ENCODE measurements at regions not wholly inside any gene's neighbourhood (a gene's known extent, or its start where the extent isn't known, plus 50 kb on each side); places are given as distances from the start of the nearest gene placed in this dataset.
A peak's percentile ranks its signal among the peaks of the same experiment; 100 is the strongest.
"Not testable (repeated sequence)": the region's sequence is repeated elsewhere in the genome, so short reads cannot be mapped to it uniquely, and the experiment has no call there.

DNA sequence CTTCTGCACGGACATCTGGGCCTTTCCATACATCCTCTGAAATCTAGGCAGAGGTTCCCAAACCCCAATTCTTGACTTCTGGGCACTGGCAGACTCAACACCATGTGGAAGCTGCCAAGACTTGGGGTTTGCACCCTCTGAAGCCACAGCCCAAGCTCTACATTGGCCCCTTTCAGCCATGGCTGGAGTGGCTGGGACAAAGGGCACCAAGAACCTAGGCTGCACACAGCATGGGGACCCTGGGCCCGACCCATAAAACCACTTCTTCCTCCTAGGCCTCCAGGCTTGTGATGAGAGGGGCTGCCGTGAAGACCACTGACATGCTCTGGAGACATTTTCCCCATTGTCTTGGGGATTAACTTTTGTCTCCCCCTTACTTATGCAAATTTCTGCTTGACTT, 158.0 kb downstream of the GNAI1 start:
- not testable (repeated sequence) for H3K4me1 ChIP-seq (ENCODE audit: control insufficient read depth in 2 of 2, insufficient read depth in 2 of 2, low read length in 2 of 2); DNase-seq (ENCODE audit: low read depth in 6 of 9, low spot score in 9 of 9); H3K27ac ChIP-seq (ENCODE audit: low read depth in 1 of 2, low read length in 1 of 2); H3K9me3 ChIP-seq (ENCODE audit: control insufficient read depth in 2 of 2, insufficient read depth in 1 of 2, low read length in 1 of 2); H3K36me3 ChIP-seq (ENCODE audit: control insufficient read depth in 2 of 2, insufficient read depth in 2 of 2, low read length in 1 of 2); H3K27me3 ChIP-seq (ENCODE audit: control insufficient read depth in 2 of 2, insufficient read depth in 1 of 2, low read length in 1 of 2); H3K4me3 ChIP-seq (ENCODE audit: low read length in 2 of 2)
- WGBS: 77% methylated on average over 3 of the region's 3 CpGs

DNA sequence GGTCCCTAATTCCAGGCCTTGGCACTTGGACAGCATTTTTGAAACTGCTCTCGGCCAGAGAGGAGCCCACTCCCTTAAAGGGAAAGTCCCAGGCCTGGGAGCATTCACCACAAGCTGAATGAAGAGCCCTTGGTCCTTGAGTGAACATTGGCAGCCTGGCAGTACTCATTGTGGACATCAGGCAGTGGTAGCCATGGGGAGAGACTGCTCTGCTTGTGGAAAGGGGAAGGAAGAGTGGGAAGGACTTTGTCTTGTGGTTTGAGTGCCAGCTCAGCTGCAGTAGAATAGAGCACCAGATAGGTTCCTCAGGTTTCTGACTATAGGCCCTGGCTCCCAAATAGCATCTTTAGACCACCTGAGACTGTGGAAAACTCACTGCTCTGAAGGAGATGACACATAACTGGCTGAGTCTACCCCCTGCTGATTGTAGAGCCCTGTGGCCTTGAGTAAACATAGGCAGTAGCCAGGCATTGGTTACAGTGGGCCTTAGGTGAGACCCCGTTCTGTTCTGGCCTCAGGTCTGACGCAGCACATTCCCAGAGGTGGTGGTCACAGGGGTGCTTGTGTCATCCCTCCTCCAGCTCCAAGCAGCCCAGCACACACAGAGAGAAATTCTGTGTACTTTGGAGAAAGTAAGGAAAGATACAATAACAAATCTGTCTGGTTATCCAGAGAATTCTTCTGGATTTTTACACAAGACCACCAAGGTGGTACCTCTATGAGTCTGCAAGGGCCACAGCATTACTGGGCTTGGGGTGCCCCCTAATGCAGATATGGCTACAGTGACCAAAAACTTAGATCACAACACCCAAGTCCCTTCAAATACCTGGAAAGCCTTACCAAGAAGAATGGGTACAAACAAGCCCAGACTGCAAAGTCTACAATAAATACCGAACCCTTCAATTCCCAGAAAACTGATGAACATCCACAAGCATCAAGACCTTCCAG, 153.8 kb downstream of the GNAI1 start:
- WGBS: 96% methylated on average over 4 of the region's 4 CpGs
- DNase-seq (ENCODE audit: low read depth in 6 of 9, low spot score in 9 of 9): no peak
- Histone ChIP-seq H3K36me3 (ENCODE audit: control insufficient read depth in 2 of 2, insufficient read depth in 2 of 2, low read length in 1 of 2) (no peaks in the 10 kb centered on the region), H3K9me3 (ENCODE audit: control insufficient read depth in 2 of 2, insufficient read depth in 1 of 2, low read length in 1 of 2) (no peaks in the 10 kb centered on the region), H3K4me3 (ENCODE audit: low read length in 2 of 2) (no peak overlapping the region), H3K4me1 (ENCODE audit: control insufficient read depth in 2 of 2, insufficient read depth in 2 of 2, low read length in 2 of 2) (no peaks in the 10 kb centered on the region), H3K27me3 (ENCODE audit: control insufficient read depth in 2 of 2, insufficient read depth in 1 of 2, low read length in 1 of 2) (no peaks in the 10 kb centered on the region), H3K27ac (ENCODE audit: low read depth in 1 of 2, low read length in 1 of 2) (no peak overlapping the region)

DNA sequence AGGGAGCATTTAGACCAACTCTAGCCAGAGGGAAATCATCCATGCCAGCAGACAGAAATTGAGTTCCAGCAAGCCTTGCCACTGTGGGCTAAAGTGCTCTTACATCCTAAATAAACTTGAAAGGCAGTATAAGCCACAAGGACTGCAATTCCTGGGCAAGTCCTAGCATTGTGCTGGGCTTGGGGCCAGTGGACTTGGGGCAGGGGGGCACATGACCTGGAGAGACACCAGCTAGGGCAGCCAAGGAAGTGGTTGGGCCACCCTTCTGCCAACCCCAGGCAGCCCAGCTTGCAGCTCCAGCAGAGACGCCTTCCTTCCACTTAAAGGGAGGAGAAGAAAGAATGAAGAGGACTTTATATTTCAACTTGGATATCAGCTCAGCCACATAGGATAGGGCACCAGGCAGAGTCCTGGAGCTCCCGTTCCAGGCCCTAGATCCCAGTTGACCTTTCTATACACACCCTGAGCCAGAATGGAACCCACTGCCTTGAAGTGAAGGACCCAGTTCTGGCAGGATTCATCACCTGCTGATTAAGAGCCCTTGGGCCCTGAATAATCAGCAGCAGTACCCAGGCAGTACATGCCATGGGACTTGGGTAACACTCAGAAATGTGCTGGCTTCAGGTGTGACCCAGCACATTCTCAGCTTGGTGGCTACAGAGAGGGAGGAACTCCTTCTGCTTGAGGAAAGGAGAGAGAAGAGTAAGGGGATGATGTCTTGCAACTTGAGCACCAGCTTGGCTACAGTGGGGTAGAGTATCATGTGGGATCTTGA, 153.0 kb downstream of the GNAI1 start:
- no peak overlapping the region for H3K27ac ChIP-seq (ENCODE audit: low read depth in 1 of 2, low read length in 1 of 2)
- H3K9me3 ChIP-seq (ENCODE audit: control insufficient read depth in 2 of 2, insufficient read depth in 1 of 2, low read length in 1 of 2): no peaks in the 10 kb centered on the region
- 81% methylated on average over 2 of the region's 2 CpGs for WGBS
- no peaks in the 10 kb centered on the region for H3K4me1 ChIP-seq (ENCODE audit: control insufficient read depth in 2 of 2, insufficient read depth in 2 of 2, low read length in 2 of 2)
- H3K36me3 ChIP-seq (ENCODE audit: control insufficient read depth in 2 of 2, insufficient read depth in 2 of 2, low read length in 1 of 2): no peaks in the 10 kb centered on the region
- no peak for DNase-seq (ENCODE audit: low read depth in 6 of 9, low spot score in 9 of 9)
- H3K27me3 ChIP-seq (ENCODE audit: control insufficient read depth in 2 of 2, insufficient read depth in 1 of 2, low read length in 1 of 2): no peaks in the 10 kb centered on the region
- H3K4me3 ChIP-seq (ENCODE audit: low read length in 2 of 2): no peak overlapping the region

DNA sequence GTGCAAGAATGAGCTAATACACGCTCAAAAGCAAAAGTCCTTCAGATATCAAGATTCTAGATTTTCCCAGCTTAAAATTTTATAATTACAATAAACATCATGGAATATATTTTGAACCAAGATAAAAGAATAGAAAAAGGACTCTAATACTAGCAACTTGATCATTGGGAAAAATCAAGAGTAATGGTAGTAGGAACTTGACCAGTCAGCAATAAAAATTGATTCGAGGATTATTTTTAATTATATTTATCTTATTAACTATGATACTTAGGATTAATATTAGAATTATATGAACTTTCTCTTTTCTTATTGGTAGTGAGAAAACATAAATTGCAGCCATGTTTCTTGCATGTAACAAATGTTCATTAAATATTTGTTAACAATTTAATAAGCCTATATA, 152.0 kb downstream of the GNAI1 start:
- H3K9me3 ChIP-seq (ENCODE audit: control insufficient read depth in 2 of 2, insufficient read depth in 1 of 2, low read length in 1 of 2): no peaks in the 10 kb centered on the region

DNA sequence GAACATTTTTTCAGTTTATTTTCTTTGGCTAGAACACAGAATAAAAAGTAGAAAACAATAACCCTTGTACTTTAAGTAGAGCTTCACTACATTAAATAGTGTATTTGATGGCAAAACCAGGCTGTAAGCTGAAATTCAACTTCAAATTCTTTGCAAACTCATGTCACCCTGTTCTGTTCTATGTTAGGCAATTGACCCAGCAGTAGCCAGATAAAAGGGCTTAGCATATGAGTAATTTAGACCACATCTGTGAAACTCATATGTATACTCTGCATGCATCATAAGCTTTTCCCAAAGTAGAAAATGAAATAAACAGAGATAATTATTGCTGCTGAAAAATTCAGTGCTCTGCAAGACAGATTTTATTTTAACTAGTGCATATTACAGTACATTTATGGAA, 150.2 kb downstream of the GNAI1 start:
- Histone ChIP-seq H3K4me3 (ENCODE audit: low read length in 2 of 2) (no peak overlapping the region), H3K27ac (ENCODE audit: low read depth in 1 of 2, low read length in 1 of 2) (no peak overlapping the region), H3K4me1 (ENCODE audit: control insufficient read depth in 2 of 2, insufficient read depth in 2 of 2, low read length in 2 of 2) (no peaks in the 10 kb centered on the region), H3K36me3 (ENCODE audit: control insufficient read depth in 2 of 2, insufficient read depth in 2 of 2, low read length in 1 of 2) (no peaks in the 10 kb centered on the region), H3K9me3 (ENCODE audit: control insufficient read depth in 2 of 2, insufficient read depth in 1 of 2, low read length in 1 of 2) (no peaks in the 10 kb centered on the region), H3K27me3 (ENCODE audit: control insufficient read depth in 2 of 2, insufficient read depth in 1 of 2, low read length in 1 of 2) (no peaks in the 10 kb centered on the region)
- no peak for DNase-seq (ENCODE audit: low read depth in 6 of 9, low spot score in 9 of 9)

More for the DNA sequence above, 152.0 kb downstream of the GNAI1 start:
- no peak for DNase-seq (ENCODE audit: low read depth in 6 of 9, low spot score in 9 of 9)
- H3K4me3 ChIP-seq (ENCODE audit: low read length in 2 of 2): no peak overlapping the region
- no peaks in the 10 kb centered on the region for H3K27me3 ChIP-seq (ENCODE audit: control insufficient read depth in 2 of 2, insufficient read depth in 1 of 2, low read length in 1 of 2)
- 99% methylated on average over 2 of the region's 2 CpGs for WGBS
- no peaks in the 10 kb centered on the region for H3K4me1 ChIP-seq (ENCODE audit: control insufficient read depth in 2 of 2, insufficient read depth in 2 of 2, low read length in 2 of 2)
- H3K27ac ChIP-seq (ENCODE audit: low read depth in 1 of 2, low read length in 1 of 2): no peak overlapping the region
- H3K36me3 ChIP-seq (ENCODE audit: control insufficient read depth in 2 of 2, insufficient read depth in 2 of 2, low read length in 1 of 2): no peaks in the 10 kb centered on the region

DNA sequence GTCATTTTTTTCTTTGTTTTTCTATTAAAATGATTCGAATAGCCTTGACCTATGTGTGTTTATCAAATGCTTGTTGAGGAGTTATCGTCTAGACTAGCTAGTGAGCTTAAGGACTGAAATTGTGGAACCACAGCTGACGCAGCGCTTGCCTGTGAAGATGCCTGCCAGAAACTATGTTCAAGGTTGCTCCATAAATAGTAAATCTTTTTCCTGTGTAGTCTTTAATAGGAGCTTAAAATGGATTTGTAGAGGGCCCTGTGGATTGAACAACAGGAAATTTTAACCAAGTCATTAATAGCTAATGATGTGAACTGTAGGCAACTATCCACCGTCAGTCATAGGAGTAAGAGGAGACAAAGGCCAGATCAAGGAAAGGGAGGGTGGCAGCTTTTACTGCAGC, 145.1 kb downstream of the GNAI1 start:
- H3K36me3 ChIP-seq (ENCODE audit: control insufficient read depth in 2 of 2, insufficient read depth in 2 of 2, low read length in 1 of 2): no peaks in the 10 kb centered on the region
- H3K27ac ChIP-seq (ENCODE audit: low read depth in 1 of 2, low read length in 1 of 2): no peak overlapping the region
- no peaks in the 10 kb centered on the region for H3K27me3 ChIP-seq (ENCODE audit: control insufficient read depth in 2 of 2, insufficient read depth in 1 of 2, low read length in 1 of 2)
- 97% methylated on average over 5 of the region's 5 CpGs for WGBS
- no peaks in the 10 kb centered on the region for H3K9me3 ChIP-seq (ENCODE audit: control insufficient read depth in 2 of 2, insufficient read depth in 1 of 2, low read length in 1 of 2)
- H3K4me1 ChIP-seq (ENCODE audit: control insufficient read depth in 2 of 2, insufficient read depth in 2 of 2, low read length in 2 of 2): no peaks in the 10 kb centered on the region
- no peak overlapping the region for H3K4me3 ChIP-seq (ENCODE audit: low read length in 2 of 2)
- DNase-seq (ENCODE audit: low read depth in 6 of 9, low spot score in 9 of 9): no peak

DNA sequence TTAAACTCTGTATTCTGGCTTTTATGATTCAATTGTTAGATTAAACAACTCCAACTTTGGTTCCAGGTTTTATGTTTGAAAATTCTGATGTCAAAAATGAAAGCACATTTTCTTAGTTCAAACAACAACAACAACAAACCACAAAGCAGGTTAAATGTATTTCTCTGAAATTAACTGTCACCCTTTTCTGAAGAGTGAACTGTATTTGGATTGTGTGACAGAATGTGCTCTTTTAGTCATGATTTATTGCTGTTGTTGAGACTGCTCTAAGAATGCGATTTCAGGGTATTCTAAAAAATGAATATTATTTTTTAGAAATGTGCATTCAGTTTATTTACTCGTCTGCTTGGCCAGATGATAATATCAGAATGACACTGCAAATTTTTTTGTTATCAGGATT, 144.1 kb downstream of the GNAI1 start:
- H3K4me1 ChIP-seq (ENCODE audit: control insufficient read depth in 2 of 2, insufficient read depth in 2 of 2, low read length in 2 of 2): no peaks in the 10 kb centered on the region

DNA sequence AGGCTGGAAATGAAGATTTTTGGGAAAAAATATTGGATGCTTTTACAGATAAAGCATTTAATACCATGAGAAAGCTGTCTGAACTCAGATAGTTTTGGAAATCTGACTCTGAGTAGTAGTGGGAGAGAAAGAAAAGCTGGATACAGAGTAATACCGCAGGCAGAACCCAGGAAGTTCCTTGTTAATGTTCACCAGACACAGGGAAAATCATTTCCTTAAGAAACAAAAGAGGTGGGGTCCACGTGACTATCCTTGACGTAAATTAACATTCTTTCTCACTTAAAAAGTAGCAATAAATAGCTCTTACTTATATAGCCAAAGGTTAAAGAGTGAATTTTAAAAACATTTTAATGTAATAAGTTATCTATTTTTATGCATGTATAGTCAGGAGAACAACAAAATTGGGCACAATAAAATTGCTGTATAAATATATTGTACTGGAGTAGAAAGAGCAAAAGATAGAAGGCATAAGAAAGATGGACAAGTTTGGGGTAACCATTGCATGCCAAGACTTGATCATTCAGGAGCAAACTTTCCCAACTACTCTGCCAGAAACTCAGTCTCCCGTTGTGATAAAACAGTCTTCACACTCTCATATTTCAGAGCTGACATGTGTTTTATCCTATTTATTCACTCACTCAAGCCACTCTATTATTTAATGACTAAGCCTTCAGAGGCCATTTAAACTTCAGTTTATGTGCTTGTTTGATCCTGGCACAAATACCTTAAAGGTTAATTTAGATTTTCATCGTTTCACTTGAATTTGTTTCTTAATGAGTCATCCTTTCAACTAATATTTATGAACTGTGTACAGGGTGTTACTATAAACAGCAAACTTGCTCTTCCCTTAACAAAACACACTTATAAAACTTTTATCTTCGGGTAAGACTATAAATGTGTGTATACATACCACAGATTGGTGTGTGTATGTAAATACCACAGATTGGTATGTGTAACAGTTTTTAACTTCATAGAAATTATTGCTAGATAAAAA, 143.1 kb downstream of the GNAI1 start:
- peak in 1 of 9 donors; percentile 15 for DNase-seq (ENCODE audit: low read depth in 6 of 9, low spot score in 9 of 9)
- Histone ChIP-seq H3K27me3 (ENCODE audit: control insufficient read depth in 2 of 2, insufficient read depth in 1 of 2, low read length in 1 of 2) (no peaks in the 10 kb centered on the region), H3K4me1 (ENCODE audit: control insufficient read depth in 2 of 2, insufficient read depth in 2 of 2, low read length in 2 of 2) (no peaks in the 10 kb centered on the region), H3K27ac (ENCODE audit: low read depth in 1 of 2, low read length in 1 of 2) (no peak overlapping the region), H3K4me3 (ENCODE audit: low read length in 2 of 2) (no peak overlapping the region), H3K36me3 (ENCODE audit: control insufficient read depth in 2 of 2, insufficient read depth in 2 of 2, low read length in 1 of 2) (no peaks in the 10 kb centered on the region), H3K9me3 (ENCODE audit: control insufficient read depth in 2 of 2, insufficient read depth in 1 of 2, low read length in 1 of 2) (no peaks in the 10 kb centered on the region)
- 88% methylated on average over 6 of the region's 6 CpGs for WGBS

More for the DNA sequence above, 144.1 kb downstream of the GNAI1 start:
- Histone ChIP-seq H3K27ac (ENCODE audit: low read depth in 1 of 2, low read length in 1 of 2) (no peak overlapping the region), H3K27me3 (ENCODE audit: control insufficient read depth in 2 of 2, insufficient read depth in 1 of 2, low read length in 1 of 2) (no peaks in the 10 kb centered on the region), H3K9me3 (ENCODE audit: control insufficient read depth in 2 of 2, insufficient read depth in 1 of 2, low read length in 1 of 2) (no peaks in the 10 kb centered on the region), H3K36me3 (ENCODE audit: control insufficient read depth in 2 of 2, insufficient read depth in 2 of 2, low read length in 1 of 2) (no peaks in the 10 kb centered on the region), H3K4me3 (ENCODE audit: low read length in 2 of 2) (no peak overlapping the region)
- 77% methylated on average over 2 of the region's 2 CpGs for WGBS
- peak in 1 of 9 donors; percentile 21 for DNase-seq (ENCODE audit: low read depth in 6 of 9, low spot score in 9 of 9)

Data from thymus (tissue), 11 donors.